ENCODE measurements at regions not wholly inside any gene's neighbourhood (a gene's known extent, or its start where the extent isn't known, plus 50 kb on each side); places are given as distances from the start of the nearest gene placed in this dataset.

GRCh38 chr9:84598921-84599636, 70.5 kb upstream of the NTRK2 start:
- TF ChIP-seq POLR2A (IDR thresholded peaks at IDR 0.05; ENCODE audit: low read depth, low read length): no peak
- FAIRE-seq (no peak), DNase-seq (ENCODE audit: insufficient read length, low spot score) (no peak)

- no peak for FAIRE-seq
- DNase-seq (ENCODE audit: insufficient read length, low spot score): no peak
Observed at GRCh38 chr9:84600739-84601138, 68.8 kb upstream of the NTRK2 start.

DNA sequence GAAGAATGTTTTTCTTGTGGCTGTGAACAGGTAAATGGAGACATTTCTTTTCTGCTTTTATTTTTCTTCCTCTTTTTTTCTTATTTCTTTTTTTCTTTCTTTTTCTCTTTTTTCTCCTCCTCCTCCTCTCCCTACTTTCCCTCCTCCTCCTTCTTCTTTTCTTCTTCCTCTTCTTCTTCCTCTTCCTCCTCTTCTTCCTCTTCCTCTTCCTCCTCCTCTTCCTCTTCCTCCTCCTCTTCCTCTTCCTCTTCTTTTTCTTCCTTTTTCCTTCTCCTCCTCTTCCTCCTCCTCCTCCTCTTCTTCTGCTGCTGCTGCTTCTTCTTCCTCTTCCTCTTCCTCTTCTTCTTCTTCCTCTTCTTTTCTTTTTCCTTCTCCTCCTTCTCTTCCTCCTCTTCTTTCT, 65.3 kb upstream of the NTRK2 start:
- FAIRE-seq (no peak), DNase-seq (ENCODE audit: insufficient read length, low spot score) (no peak)

More at GRCh38 chr9:84600739-84601138, 68.8 kb upstream of the NTRK2 start:
- no peak for TF ChIP-seq POLR2A (IDR thresholded peaks at IDR 0.05; ENCODE audit: low read depth, low read length)

DNA sequence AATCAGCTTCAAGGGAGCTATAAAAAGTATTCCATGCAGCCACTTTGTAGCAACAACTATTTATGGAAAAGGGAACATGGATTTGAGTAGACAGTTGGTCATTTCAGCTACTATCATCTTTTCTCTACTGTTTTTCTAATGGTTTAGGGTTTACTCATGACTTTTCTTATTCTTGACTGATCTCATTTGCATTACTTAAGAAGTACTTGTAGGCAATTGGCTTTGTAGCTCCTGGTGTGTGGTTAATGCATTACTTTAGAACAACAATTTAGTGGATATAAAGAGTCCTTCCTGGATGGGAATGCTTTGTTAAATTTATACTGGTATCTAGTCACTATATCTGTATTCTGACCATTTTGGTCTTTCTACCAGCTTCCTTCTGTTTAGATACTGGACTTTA, 59.8 kb upstream of the NTRK2 start:
- TF ChIP-seq POLR2A (IDR thresholded peaks at IDR 0.05; ENCODE audit: low read depth, low read length): no peak
- FAIRE-seq (no peak), DNase-seq (ENCODE audit: insufficient read length, low spot score) (no peak)

More for the DNA sequence above, 65.3 kb upstream of the NTRK2 start:
- no peak for TF ChIP-seq POLR2A (IDR thresholded peaks at IDR 0.05; ENCODE audit: low read depth, low read length)

- FAIRE-seq: no peak
- no peak for DNase-seq (ENCODE audit: insufficient read length, low spot score)
- TF ChIP-seq POLR2A (IDR thresholded peaks at IDR 0.05; ENCODE audit: low read depth, low read length): no peak
Observed at GRCh38 chr9:84613431-84613830, 56.1 kb upstream of the NTRK2 start.

DNA sequence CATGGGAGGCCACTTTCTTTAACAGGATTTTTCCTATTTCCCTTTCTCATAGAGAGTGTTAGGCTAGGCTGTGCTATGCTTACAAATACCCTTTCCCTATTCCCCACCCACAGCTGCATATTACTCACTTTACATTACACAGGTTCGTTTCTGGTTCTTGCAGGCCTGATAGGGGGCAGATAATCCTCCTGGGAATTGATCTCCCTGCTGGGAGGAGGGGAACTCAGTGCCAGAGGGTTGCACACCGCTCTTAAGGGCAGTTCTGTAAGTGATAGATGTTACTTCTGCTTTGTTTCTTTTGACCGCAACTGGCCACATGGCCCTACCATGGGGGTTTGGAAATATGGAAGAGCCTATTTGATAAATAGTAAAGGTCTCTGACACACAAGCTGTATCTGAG, 54.0 kb upstream of the NTRK2 start:
- DNase-seq (ENCODE audit: insufficient read length, low spot score): no peak
- no peak for TF ChIP-seq POLR2A (IDR thresholded peaks at IDR 0.05; ENCODE audit: low read depth, low read length)
- no peak for FAIRE-seq

DNA sequence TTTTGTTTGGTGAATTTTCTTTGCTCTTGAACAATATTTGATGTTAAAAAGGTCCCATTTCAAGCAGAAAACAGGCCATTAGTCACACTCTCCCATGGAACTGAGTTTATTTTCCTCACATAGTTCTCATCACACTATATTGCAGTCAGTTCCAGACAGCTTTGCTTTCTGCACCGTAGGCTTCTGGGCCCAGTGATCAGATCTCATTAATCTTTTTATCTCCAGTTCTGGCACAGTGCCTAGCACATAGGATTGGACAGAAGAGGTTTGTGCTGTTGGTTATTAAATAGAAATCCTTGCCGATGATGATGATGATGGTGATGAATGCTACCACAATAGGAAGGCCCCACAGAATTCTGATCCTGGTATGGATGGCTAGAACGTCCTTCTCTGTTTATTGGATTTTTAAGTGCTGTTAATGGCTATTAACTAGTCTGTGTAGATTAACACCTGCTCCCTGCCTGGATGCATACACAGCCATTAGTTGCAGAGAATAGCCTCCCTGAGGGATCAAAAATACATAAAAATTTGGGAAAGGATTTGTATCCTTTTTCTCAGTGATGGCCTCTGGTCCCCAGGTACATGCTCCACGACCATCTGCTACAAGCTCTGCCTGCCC, 52.0 kb upstream of the NTRK2 start:
- no peak for DNase-seq (ENCODE audit: insufficient read length, low spot score)
- no peak for FAIRE-seq
- TF ChIP-seq POLR2A (IDR thresholded peaks at IDR 0.05; ENCODE audit: low read depth, low read length): no peak

Measured in H54 (cell line).